ENCODE measurements at regions not wholly inside any gene's neighbourhood (a gene's known extent, or its start where the extent isn't known, plus 50 kb on each side); places are given as distances from the start of the nearest gene placed in this dataset.

- TF ChIP-seq CTCF (IDR thresholded peaks at IDR 0.05) (no peak), EP300 (IDR thresholded peaks at IDR 0.05) (no peak)
Observed at GRCh38 chr13:74771964-74772363, 637.8 kb upstream of the KLF12 start.

Measured in ovary (tissue), 3 donors.